ENCODE measurements at regions not wholly inside any gene's neighbourhood (a gene's known extent, or its start where the extent isn't known, plus 50 kb on each side); places are given as distances from the start of the nearest gene placed in this dataset.

- dilution Hi-C loops (cut with MboI; ENCODE audit: extremely low pct_ligation_motif_present, low sequenced_read_pairs) (no loop called here), intact Hi-C loops (cut with micrococcal nuclease) (no loop called here)
- Histone ChIP-seq H3K4me1 (ENCODE audit: control insufficient read depth, extremely low read depth, insufficient read depth, low read length) (no peaks in the 10 kb centered on the region), H4K20me1 (replicated peaks; ENCODE audit: control insufficient read depth, extremely low read depth, insufficient read depth, low read length) (no peaks in the 10 kb centered on the region), H3K4me2 (ENCODE audit: insufficient read depth, low read length) (no peak overlapping the region), H3K36me3 (ENCODE audit: control insufficient read depth in 2 of 2, extremely low read depth in 1 of 2, insufficient read depth in 2 of 2, low read length in 2 of 2) (no peaks in the 10 kb centered on the region), H3K9ac (replicated peaks; ENCODE audit: extremely low read depth, insufficient read depth, low read length) (no peak overlapping the region), H2AFZ (ENCODE audit: low read depth, low read length) (no peak overlapping the region), H3K27me3 (ENCODE audit: control insufficient read depth in 2 of 2, insufficient read depth in 2 of 2, low read length in 2 of 2) (no peaks in the 10 kb centered on the region), H3K27ac (ENCODE audit: insufficient read depth, low read depth, low read length) (no peak overlapping the region), H3K79me2 (ENCODE audit: control insufficient read depth, insufficient read depth, low read length) (no peaks in the 10 kb centered on the region), H3K9me1 (replicated peaks; ENCODE audit: control insufficient read depth, extremely low read depth, insufficient read depth, low read length) (no peaks in the 10 kb centered on the region), H3K9me3 (replicated peaks; ENCODE audit: control insufficient read depth, insufficient read depth, low read length) (no peaks in the 10 kb centered on the region), H3K4me3 (replicated peaks in 1 of 3; ENCODE audit: insufficient read depth in 1 of 3, low read depth in 1 of 3, low read length in 3 of 3) (no peak overlapping the region)
- DNase-seq (ENCODE audit: low read depth, low spot score): no peak
- TF ChIP-seq FOS (IDR thresholded peaks at IDR 0.05; ENCODE audit: borderline replicate concordance, insufficient read depth, low read length) (no peak), POLR2AphosphoS5 (IDR thresholded peaks at IDR 0.05; ENCODE audit: insufficient read depth, low read depth, low read length) (no peak), CTCF (IDR thresholded peaks at IDR 0.05; ENCODE audit: extremely low read depth in 1 of 2, insufficient read depth in 1 of 2, low read depth in 1 of 2, low read length in 2 of 2) (no peak), MYC (IDR thresholded peaks at IDR 0.05; ENCODE audit: low read depth, low read length) (no peak), GATA2 (IDR thresholded peaks at IDR 0.05; ENCODE audit: insufficient read depth, insufficient read length, low read depth, low read length) (no peak), POLR2A (IDR thresholded peaks at IDR 0.05; ENCODE audit: low read depth, low read length) (no peak), EZH2 (IDR thresholded peaks at IDR 0.05; ENCODE audit: borderline replicate concordance, low read depth, low read length, severe bottlenecking) (no peak), MAX (IDR thresholded peaks at IDR 0.05; ENCODE audit: insufficient read depth, insufficient read length) (no peak), JUN (IDR thresholded peaks at IDR 0.05; ENCODE audit: borderline replicate concordance, insufficient read depth, insufficient read length, low read depth) (no peak)
- ChIA-PET POLR2A (no interaction called here), CTCF (no interaction called here)
- BruUV-seq (replicated peaks): no TSS peak
- FAIRE-seq: no peak
Measured at GRCh38 chr10:128716181-128716580, 590.0 kb upstream of the MKI67 start.
